Activated naive CD4-positive, alpha-beta T cell treated with anti-CD3 and anti-CD28 coated beads for 36 hours (primary cell): ENCODE measurements at regions not wholly inside any gene's neighbourhood (a gene's known extent, or its start where the extent isn't known, plus 50 kb on each side); places are given as distances from the start of the nearest gene placed in this dataset.

Source experiments
- CTCF ChIA-PET: fragments of 350-600 bp; sonication (Branson Sonifier 250); formaldehyde crosslinking; loops from one replicate; lab custom pipeline; 2021; ENCODE audit warnings: antibody characterized with exemption; lab: Charles Lee
- DNase-seq: peaks from one replicate; pipeline ENCODE4 v3.0.0-alpha.2; 2020
- H3K27ac Mint-ChIP-seq: one replicate; pipeline ENCODE4 v1.8.0; 2021; ENCODE audit warnings: mild to moderate bottlenecking, mixed read lengths
- H3K27me3 Mint-ChIP-seq: one replicate; pipeline ENCODE4 v1.8.0; 2021; ENCODE audit warnings: low read depth, mixed read lengths
- H3K36me3 Mint-ChIP-seq: one replicate; pipeline ENCODE4 v1.8.0; 2021; ENCODE audit warnings: low read depth, mixed read lengths
- H3K4me1 Mint-ChIP-seq: one replicate; pipeline ENCODE4 v1.8.0; 2021; ENCODE audit warnings: low read depth, mixed read lengths
- H3K4me3 Mint-ChIP-seq: one replicate; pipeline ENCODE4 v1.8.0; 2021; ENCODE audit warnings: mild to moderate bottlenecking, moderate library complexity, mixed read lengths
- H3K9me3 Mint-ChIP-seq: one replicate; pipeline ENCODE4 v1.8.0; 2021; ENCODE audit warnings: mixed read lengths
- intact Hi-C: fragments of 100-400 bp; cut with micrococcal nuclease; formaldehyde crosslinking; loops from one replicate; pipeline ENCODE4 v1.15.1; 2023

DNA sequence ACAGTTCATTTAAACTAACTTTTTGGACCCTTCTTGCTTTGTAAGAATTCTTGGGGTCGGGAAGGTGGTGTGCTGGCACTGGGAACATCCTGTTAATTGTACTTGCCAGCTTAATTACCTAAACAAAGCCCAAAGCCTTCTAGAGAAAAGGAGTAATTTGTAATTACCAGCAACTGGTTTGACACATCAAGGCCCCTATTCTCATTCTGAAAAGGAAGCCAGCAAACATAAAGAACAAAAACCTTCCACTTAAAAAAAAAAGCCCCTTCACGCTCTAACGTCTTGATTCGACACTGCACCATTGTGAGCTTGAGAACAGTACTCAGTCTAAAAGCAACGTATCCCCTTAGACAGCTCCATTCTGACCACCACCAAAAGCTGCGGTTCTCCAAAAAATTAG is 74.7 kb upstream of the RPH3AL start:
- CTCF ChIA-PET: interaction anchor here (1.0 to 1.7 kb wide), 2 partner anchors 10 to 15 kb away, joined by 3 to 11 read pairs; no protein-coding TSS in a partner anchor
- Mint-ChIP-seq H3K4me3 (no peak overlapping the region), H3K36me3 (peaks cover 1% of the 10 kb centered on the region), H3K9me3 (peaks cover 4% of the 10 kb centered on the region), H3K4me1 (peaks cover 13% of the 10 kb centered on the region), H3K27me3 (no peaks in the 10 kb centered on the region), H3K27ac (peak overlapping the region; percentile 41)
- intact Hi-C loops: loop anchor here (1.0 kb wide), 1 partner anchor 9 kb away; no protein-coding TSS in a partner anchor
- no peak for DNase-seq

DNA sequence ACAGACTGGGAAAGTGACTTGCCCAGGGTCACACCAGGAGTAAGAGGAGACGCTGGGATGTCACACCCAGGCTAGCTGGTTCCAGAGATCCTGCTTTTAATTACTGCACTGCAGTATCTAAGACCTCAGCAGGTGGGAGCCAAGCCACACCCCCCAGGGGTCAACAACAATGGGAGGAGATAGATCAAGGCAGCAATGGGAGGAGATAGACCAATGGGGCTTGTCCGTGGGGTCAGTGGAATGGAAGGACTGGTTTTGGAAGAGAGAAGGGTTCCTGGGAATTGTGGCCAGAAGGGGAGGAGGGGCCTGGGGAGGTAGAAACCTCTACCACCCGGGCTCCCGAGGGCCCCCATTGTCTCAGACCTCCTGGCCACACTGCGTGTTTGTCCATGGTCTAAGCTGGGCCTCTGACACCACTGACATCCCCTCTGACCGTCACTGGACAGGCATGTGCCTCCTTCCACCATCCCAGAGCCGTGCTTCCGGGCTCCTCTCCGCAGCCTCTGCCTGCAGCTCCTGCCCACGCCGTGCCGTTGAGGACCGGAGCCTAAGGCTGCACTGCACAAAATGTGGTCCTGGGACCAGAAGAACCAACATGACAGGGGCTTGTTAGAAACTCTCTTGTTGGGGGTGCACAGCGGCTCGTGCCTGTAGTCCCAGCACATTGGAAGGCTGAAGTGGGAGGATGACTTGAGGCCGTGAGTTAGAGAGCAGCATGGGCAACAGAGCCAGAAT is 69.8 kb upstream of the RPH3AL start:
- H3K4me1 Mint-ChIP-seq: peaks cover 41% of the 10 kb centered on the region
- H3K9me3 Mint-ChIP-seq: no peaks in the 10 kb centered on the region
- CTCF ChIA-PET: interaction anchor here (1.4 kb wide), 1 partner anchor 10 kb away, joined by 5 read pairs; no protein-coding TSS in a partner anchor
- H3K27me3 Mint-ChIP-seq: no peaks in the 10 kb centered on the region
- intact Hi-C loops: no loop called here
- no peak overlapping the region for H3K4me3 Mint-ChIP-seq
- no peaks in the 10 kb centered on the region for H3K36me3 Mint-ChIP-seq
- no peak overlapping the region for H3K27ac Mint-ChIP-seq
- no peak for DNase-seq

DNA sequence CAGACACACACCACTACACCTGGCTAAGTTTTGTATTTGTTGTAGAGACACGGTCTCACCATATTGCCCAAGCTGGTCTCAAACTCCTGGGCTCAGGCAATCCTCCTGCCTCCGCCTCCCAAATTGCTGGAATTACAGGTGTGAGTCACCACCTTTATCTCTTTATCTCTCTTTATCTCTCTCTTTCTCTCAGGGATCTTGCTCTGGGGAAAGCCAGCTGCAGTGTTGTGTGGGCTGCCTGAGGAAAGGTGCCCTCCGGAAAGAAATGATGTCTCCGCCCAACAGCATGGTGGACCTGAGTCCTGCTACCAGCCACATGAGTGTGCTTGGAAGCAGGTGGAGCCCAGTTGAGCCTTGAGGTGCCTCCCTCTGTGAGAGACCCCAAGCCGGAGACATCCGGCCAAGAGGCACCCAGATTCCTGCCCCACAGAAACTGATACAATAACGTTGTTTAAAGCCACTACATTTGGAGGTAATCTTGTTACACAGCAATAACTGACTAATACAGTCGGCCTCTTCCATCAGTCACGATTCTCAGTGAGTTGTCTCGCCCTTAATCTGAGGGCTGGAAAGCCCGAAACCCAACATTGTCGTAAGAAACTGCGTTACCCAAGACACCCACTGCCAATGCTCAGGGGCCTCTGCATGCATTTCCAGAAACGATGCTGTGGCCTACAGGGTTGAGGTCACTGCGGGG is 68.0 kb upstream of the RPH3AL start:
- Mint-ChIP-seq H3K27me3 (no peaks in the 10 kb centered on the region), H3K4me1 (peaks cover 48% of the 10 kb centered on the region), H3K4me3 (no peak overlapping the region), H3K36me3 (peaks cover 3% of the 10 kb centered on the region), H3K27ac (no peak overlapping the region), H3K9me3 (no peaks in the 10 kb centered on the region)
- CTCF ChIA-PET: interaction anchor here (0.8 kb wide), 1 partner anchor 8 kb away, joined by 7 read pairs; no protein-coding TSS in a partner anchor
- intact Hi-C loops: no loop called here
- no peak for DNase-seq

DNA sequence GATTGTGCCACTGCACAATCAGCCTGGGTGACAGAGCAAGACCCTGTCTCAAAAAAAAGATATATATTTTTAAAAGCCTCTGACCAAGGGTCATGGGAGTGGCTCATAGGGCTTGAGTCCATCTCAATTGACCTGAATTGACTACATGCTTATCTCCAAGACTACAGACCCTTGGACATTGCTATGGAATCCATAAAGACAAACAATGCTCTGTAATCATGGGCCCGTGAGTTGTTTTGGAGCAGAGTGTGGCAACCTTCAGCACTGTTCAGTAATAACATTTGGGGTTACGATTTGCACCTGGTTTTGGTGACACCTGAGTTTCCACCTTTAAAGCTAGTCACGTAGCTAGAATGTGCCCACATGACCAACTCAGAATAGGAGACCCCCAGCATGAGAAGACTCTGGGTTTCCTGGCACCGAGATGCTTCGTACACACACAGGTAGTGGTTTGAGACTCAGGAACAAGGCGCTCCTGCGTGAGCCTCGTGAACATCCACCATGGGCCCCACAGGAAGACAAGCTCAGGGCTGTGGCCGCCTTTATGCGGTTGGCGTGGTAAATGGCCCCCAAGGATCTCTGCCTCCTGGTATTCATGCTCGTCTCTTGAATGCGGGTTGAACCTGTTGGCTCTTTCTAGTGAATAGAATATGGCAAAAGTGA is 66.6 kb upstream of the RPH3AL start:
- H3K36me3 Mint-ChIP-seq: peaks cover 8% of the 10 kb centered on the region
- peak; percentile 68 for DNase-seq
- H3K27me3 Mint-ChIP-seq: no peaks in the 10 kb centered on the region
- peaks cover 62% of the 10 kb centered on the region for H3K4me1 Mint-ChIP-seq
- H3K4me3 Mint-ChIP-seq: peak overlapping the region; percentile 16
- intact Hi-C loops: no loop called here
- CTCF ChIA-PET: interaction anchor here (0.6 kb wide), 1 partner anchor 200 kb away, joined by 3 read pairs; no protein-coding TSS in a partner anchor
- H3K9me3 Mint-ChIP-seq: no peaks in the 10 kb centered on the region
- H3K27ac Mint-ChIP-seq: peak overlapping the region; percentile 55

DNA sequence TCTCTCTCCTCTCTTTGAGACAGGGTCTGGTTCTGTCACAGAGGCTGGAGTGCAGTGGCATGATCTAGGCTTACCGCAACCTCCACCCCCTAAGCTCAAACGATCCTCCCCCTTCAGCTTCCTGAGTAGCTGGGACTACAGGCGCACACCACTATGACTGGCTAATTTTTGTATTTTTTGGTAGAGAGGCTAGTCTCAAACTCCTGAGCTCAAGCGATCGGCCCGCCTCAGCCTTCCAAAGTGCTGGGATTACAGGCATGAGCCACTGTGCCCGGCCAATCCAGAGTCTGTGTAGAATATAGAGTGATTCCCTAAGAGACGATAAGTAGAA is 65.8 kb upstream of the RPH3AL start:
- H3K27ac Mint-ChIP-seq: peak overlapping the region; percentile 100
- no peaks in the 10 kb centered on the region for H3K9me3 Mint-ChIP-seq
- DNase-seq: peak; percentile 84
- CTCF ChIA-PET: interaction anchor here (0.6 to 0.7 kb wide), 2 partner anchors 27 to 120 kb away, joined by 3 to 5 read pairs; no protein-coding TSS in a partner anchor
- peaks cover 13% of the 10 kb centered on the region for H3K36me3 Mint-ChIP-seq
- intact Hi-C loops: loop anchor here (1.0 kb wide), 1 partner anchor 9 kb away; no protein-coding TSS in a partner anchor
- peaks cover 66% of the 10 kb centered on the region for H3K4me1 Mint-ChIP-seq
- peak overlapping the region; percentile 49 for H3K4me3 Mint-ChIP-seq
- no peaks in the 10 kb centered on the region for H3K27me3 Mint-ChIP-seq

DNA sequence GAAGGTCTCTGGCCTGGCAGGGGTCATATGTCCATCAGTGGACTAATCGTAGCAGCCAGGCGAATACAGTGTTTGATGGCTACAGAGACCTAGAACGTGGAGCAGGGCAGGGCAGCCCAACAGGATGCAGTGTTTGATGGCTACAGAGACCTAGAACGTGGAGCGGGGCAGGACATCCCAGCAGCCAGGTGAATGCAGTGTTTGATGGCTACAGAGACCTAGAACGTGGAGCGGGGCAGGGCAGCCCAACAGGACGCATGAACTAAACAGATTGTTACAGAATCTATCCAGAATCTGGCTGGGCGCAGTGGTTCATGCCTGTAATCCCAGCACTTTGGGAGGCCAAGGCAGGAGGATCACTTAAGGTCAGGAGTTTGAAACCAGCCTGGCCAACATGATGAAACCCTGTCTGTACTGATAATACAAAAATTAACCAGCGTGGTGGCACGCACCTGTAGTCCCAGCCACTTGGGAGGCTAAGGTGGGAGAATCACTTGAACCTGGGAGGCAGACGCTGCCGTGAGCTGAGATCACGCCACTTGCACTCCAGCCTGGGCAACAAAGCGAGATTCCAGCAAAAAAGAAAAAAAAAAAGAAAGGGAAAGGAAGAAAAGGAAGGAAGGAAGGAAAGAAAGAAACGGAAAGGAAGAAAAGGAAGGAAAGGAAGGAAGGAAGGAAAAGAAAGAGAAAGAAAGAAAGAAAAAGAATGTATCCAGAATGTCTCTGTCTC is 65.2 kb upstream of the RPH3AL start:
- intact Hi-C loops: loop anchor here (1.0 to 2.0 kb wide), 3 partner anchors 9 to 578 kb away; no protein-coding TSS in a partner anchor
- Mint-ChIP-seq H3K4me1 (peaks cover 69% of the 10 kb centered on the region), H3K27ac (peak overlapping the region; percentile 100), H3K36me3 (peaks cover 17% of the 10 kb centered on the region), H3K9me3 (no peaks in the 10 kb centered on the region), H3K4me3 (peak overlapping the region; percentile 49), H3K27me3 (no peaks in the 10 kb centered on the region)
- DNase-seq: no peak
- CTCF ChIA-PET: interaction anchor here (0.6 to 0.7 kb wide), 3 partner anchors 27 to 876 kb away, joined by 3 to 5 read pairs (median 3); no protein-coding TSS in a partner anchor

DNA sequence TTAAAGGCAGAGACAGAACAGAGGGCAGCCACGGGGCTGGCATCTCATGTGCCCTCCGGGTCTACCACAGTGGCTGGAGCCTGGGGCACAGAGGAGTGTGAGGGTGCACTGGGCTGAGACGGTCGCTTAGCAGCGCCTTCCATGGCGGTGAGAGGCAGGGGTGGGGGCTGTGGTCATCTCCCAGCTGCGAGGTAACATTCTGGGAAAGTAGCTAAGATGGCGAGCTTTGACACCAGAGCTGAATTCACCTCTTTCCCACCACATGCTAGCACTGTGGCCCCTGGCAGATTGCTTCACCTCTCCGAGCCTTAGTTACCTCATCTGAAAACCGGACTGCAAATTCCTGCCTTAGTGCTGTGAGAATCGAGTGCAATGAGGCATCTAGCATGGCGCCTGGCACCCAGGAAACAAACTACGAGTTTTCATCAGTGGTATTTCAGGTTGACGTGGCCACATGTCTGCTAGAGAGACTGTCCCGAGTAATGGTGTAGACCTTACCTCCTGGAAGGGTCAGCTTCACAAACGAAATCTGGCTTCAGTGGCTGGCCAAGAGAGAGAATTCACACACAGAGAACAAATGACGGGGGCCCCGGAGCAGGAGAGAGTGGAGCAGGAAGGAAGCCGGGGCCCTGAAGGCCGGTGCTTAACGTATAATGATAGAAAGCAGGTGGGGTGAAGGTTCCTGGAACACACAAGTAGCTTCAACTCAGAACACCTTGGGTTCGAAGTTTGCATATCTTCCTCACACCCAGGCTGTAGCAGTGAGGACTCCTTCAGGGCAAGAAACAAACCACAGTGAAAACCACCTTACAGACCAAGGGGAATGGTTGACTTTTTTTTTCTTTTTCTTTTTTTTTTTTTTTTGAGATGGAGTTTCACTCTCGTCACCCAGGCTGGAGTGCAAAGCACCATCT is 63.9 kb upstream of the RPH3AL start:
- peak overlapping the region; percentile 91 for H3K4me3 Mint-ChIP-seq
- peak overlapping the region; percentile 100 for H3K27ac Mint-ChIP-seq
- intact Hi-C loops: loop anchor here (1.0 to 2.0 kb wide), 2 partner anchors 126 to 580 kb away; no protein-coding TSS in a partner anchor
- peak; percentile 78 for DNase-seq
- H3K9me3 Mint-ChIP-seq: no peaks in the 10 kb centered on the region
- H3K36me3 Mint-ChIP-seq: peaks cover 24% of the 10 kb centered on the region
- H3K4me1 Mint-ChIP-seq: peaks cover 77% of the 10 kb centered on the region
- CTCF ChIA-PET: interaction anchor here (0.6 to 2.0 kb wide), 6 partner anchors 11 to 1068 kb away, joined by 3 to 9 read pairs (median 4); no protein-coding TSS in a partner anchor
- no peaks in the 10 kb centered on the region for H3K27me3 Mint-ChIP-seq

DNA sequence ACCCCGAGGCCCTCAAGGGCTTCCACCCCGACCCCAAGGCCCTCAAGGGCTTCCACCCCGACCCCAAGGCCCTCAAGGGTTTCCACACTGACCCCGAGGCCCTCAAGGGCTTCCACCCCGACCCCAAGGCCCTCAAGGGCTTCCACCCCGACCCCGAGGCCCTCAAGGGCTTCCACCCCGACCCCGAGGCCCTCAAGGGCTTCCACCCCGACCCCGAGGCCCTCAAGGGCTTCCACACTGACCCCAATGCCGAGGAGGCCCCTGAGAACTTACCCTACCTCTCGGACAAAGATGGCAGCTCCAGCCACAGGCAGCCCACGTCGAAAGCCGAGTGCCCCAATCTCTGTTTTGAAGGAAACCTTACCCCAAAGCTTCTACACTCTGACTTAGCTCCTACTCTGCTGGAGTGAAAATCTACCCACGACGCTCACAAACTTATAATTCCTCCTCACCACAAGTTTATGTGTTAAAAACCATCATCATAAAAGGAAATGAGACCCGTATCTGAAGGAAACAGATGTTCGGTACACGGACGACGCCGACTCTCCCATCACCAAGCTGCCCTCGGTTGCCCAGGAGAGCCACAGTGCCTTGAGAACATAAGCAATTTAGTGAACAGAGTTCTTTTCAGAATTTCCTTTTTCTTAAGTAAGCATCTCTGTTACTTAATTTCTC is 61.2 kb upstream of the RPH3AL start:
- H3K9me3 Mint-ChIP-seq: no peaks in the 10 kb centered on the region
- H3K4me1 Mint-ChIP-seq: peaks cover 82% of the 10 kb centered on the region
- peak overlapping the region; percentile 80 for H3K4me3 Mint-ChIP-seq
- intact Hi-C loops: loop anchor here (2.0 to 5.0 kb wide), 5 partner anchors 143 to 567 kb away; partner anchors contain the start of genes GLOD4 and MRM3
- peak; percentile 49 for DNase-seq
- peak overlapping the region; percentile 100 for H3K27ac Mint-ChIP-seq
- peaks cover 3% of the 10 kb centered on the region for H3K27me3 Mint-ChIP-seq
- CTCF ChIA-PET: no interaction called here
- H3K36me3 Mint-ChIP-seq: peaks cover 31% of the 10 kb centered on the region

DNA sequence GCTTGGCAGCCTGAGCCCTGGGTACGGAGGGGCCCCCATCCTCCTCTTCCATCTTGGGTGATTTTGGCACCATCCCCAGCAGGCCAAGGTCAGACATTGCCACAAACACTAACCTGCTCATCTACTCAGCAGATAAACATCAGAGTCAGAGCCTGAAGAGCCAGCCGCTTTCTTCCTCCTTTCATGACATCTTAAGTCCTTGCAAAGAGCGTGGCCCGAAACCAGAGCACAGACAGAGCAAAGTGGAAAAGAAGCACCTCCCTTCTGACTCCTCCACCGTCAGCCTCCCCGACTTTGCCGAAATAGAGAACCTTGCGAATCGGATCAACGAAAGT is 60.4 kb upstream of the RPH3AL start:
- Mint-ChIP-seq H3K9me3 (no peaks in the 10 kb centered on the region), H3K27me3 (peaks cover 3% of the 10 kb centered on the region), H3K36me3 (peaks cover 31% of the 10 kb centered on the region), H3K4me3 (peak overlapping the region; percentile 80), H3K27ac (peak overlapping the region; percentile 99), H3K4me1 (peaks cover 75% of the 10 kb centered on the region)
- CTCF ChIA-PET: interaction anchor here (0.6 to 3.2 kb wide), 20 partner anchors 14 to 568 kb away, joined by 3 to 124 read pairs (median 6); no protein-coding TSS in a partner anchor
- DNase-seq: peak; percentile 44
- intact Hi-C loops: loop anchor here (2.0 to 5.0 kb wide), 5 partner anchors 144 to 568 kb away; partner anchors contain the start of genes GLOD4 and MRM3
